Neural crest cell (in vitro differentiated cells): ENCODE measurements at regions not wholly inside any gene's neighbourhood (a gene's known extent, or its start where the extent isn't known, plus 50 kb on each side); places are given as distances from the start of the nearest gene placed in this dataset.
"Not testable (repeated sequence)": the region's sequence is repeated elsewhere in the genome, so short reads cannot be mapped to it uniquely, and the experiment has no call there.

ENCODE experiments used
- DNase-seq: peaks from one replicate; pipeline ENCODE4 v3.0.0; 2021; ENCODE audit warnings: low read depth, mixed read lengths, low spot score
- H3K27ac Mint-ChIP-seq: one replicate; pipeline ENCODE4 v1.8.0; 2021; ENCODE audit warnings: mild to moderate bottlenecking, mixed read lengths; ENCODE audit not compliant: unreplicated experiment
- H3K27me3 Mint-ChIP-seq: 2 replicates; pipeline ENCODE4 v1.8.0; 2021; ENCODE audit warnings: low read depth, mild to moderate bottlenecking, mixed read lengths
- H3K36me3 Mint-ChIP-seq: 2 replicates; pipeline ENCODE4 v1.8.0; 2021; ENCODE audit warnings: low read depth, mild to moderate bottlenecking, mixed read lengths
- H3K4me1 Mint-ChIP-seq: 2 replicates; pipeline ENCODE4 v1.8.0; 2021; ENCODE audit warnings: mixed read lengths
- H3K4me3 Mint-ChIP-seq: one replicate; pipeline ENCODE4 v1.8.0; 2021; ENCODE audit warnings: mild to moderate bottlenecking, mixed read lengths
- H3K9me3 Mint-ChIP-seq: 2 replicates; pipeline ENCODE4 v1.8.0; 2021; ENCODE audit warnings: mixed read lengths
- CTCF ChIP-seq: fragments of 200-600 bp; sonication (generic); conservative IDR thresholded peaks from 2 replicates; pipeline ENCODE4 v1.5.0; 2021; ENCODE audit warnings: antibody characterized with exemption, mild to moderate bottlenecking

GRCh38 chr2:139556789-139557188, 776.6 kb upstream of the NXPH2 start:
- no peak for TF ChIP-seq CTCF
- Mint-ChIP-seq H3K27me3 (no peaks in the 10 kb centered on the region), H3K4me1 (no peaks in the 10 kb centered on the region), H3K9me3 (no peaks in the 10 kb centered on the region), H3K4me3 (no peak overlapping the region), H3K27ac (no peak overlapping the region), H3K36me3 (no peaks in the 10 kb centered on the region)
- DNase-seq = no peak

DNA sequence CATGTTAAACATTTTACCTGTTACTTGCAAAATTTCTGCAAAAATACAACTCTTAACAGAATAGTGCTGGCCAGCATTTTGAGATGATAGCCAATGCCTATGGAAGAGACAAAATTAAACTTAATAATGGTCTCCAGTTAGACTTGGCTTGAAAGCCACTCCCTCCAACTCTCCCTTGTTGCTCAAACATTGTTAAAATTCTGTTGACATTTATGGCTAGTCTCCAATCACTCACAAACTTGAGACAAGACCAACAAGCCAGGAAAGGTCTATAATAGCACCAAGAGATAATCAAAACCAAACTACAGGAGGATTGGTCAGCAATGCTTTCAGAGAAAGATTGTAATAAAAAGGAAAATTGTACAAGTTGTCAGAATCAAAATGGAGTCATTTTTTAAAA, 770.7 kb upstream of the NXPH2 start:
- no peak overlapping the region for H3K4me3 Mint-ChIP-seq
- no peaks in the 10 kb centered on the region for H3K9me3 Mint-ChIP-seq
- no peaks in the 10 kb centered on the region for H3K27me3 Mint-ChIP-seq
- no peaks in the 10 kb centered on the region for H3K4me1 Mint-ChIP-seq
- no peaks in the 10 kb centered on the region for H3K36me3 Mint-ChIP-seq
- no peak overlapping the region for H3K27ac Mint-ChIP-seq
- TF ChIP-seq CTCF = no peak
- DNase-seq = no peak

DNA sequence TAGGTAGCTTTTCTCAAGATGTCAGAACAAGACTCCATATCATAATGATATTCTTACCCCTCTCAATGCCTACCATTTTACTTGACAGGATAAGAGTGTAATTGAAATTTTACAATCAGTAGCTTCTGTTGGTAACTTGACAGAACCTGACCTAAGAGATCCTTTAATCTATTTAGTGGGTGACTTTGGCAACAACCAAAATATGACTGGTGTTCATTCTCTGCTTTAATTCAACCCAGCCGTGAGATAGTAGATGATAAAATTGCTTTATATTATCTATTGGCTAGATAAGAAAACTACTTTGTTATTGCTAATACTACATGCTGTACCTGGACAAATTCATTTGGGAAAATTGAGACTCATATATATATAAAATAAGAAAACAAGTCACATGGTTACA, 770.2 kb upstream of the NXPH2 start:
- no peak for TF ChIP-seq CTCF
- Mint-ChIP-seq H3K27ac (no peak overlapping the region), H3K4me1 (no peaks in the 10 kb centered on the region)

DNA sequence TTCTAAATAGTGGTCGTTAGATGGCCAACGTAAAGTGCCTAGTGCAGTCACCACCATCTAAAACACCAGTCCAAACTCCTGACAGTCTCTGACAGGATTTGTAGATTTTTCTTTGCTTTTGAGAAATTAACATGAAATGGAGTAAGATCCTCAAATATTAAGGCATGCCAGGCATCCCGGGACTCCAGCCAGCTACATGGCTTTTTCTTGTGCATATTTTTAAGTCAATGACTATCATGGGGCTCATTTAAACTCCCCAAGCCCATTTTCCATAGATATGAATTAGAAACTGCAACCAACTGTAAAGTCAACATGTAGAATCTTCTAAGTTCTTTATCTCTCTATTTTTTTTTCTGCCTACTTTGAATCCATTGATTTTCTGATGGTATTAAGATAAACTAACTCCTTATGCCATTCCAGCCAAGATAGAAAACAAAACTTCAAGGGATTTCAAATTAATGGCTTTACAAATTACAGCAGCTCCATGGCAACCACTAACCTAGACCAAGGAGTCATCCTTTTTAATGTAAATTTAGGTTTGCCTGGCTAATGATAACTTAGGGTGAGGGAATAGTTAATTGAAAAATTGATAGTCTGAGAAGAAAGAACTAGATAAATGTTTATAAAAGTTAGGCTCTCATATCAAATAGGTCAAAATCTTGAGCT, 764.1 kb upstream of the NXPH2 start:
- no peak for TF ChIP-seq CTCF
- DNase-seq = no peak
- Mint-ChIP-seq H3K4me3 (no peak overlapping the region), H3K36me3 (peaks cover 3% of the 10 kb centered on the region), H3K9me3 (peaks cover 6% of the 10 kb centered on the region), H3K27me3 (no peaks in the 10 kb centered on the region), H3K27ac (no peak overlapping the region), H3K4me1 (peaks cover 10% of the 10 kb centered on the region)

More for the DNA sequence above, 770.2 kb upstream of the NXPH2 start:
- no peaks in the 10 kb centered on the region for H3K27me3 Mint-ChIP-seq
- DNase-seq = no peak
- H3K4me3 Mint-ChIP-seq = no peak overlapping the region
- H3K9me3 Mint-ChIP-seq = no peaks in the 10 kb centered on the region
- no peaks in the 10 kb centered on the region for H3K36me3 Mint-ChIP-seq

DNA sequence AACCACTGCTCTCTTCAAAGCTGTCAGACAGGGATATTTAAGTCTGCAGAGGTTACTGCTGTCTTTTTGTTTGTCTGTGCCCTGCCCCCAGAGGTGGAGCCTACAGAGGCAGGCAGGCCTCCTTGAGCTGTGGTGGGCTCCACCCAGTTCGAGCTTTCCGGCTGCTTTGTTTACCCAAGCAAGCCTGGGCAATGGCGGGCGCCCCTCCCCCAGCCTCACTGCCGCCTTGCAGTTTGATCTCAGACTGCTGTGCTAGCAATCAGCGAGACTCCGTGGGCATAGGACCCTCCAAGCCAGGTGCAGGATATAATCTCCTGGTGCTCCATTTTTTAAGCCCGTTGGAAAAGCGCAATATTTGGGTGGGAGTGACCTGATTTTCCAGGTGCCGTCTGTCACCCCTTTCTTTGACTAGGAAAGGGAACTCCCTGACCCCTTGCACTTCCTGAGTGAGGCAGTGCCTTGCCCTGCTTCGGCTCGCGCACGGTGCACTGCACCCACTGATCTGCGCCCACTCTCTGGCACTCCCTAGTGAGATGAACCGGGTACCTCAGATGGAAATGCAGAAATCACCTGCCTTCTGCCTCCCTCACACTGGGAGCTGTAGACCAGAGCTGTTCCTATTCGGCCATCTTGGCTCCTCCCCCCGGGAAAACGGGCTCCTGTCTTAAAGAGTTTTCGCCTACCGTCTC, 758.3 kb upstream of the NXPH2 start:
- H3K4me3 Mint-ChIP-seq, H3K27me3 Mint-ChIP-seq, H3K9me3 Mint-ChIP-seq, H3K4me1 Mint-ChIP-seq, H3K27ac Mint-ChIP-seq, DNase-seq, H3K36me3 Mint-ChIP-seq: not testable (repeated sequence)

DNA sequence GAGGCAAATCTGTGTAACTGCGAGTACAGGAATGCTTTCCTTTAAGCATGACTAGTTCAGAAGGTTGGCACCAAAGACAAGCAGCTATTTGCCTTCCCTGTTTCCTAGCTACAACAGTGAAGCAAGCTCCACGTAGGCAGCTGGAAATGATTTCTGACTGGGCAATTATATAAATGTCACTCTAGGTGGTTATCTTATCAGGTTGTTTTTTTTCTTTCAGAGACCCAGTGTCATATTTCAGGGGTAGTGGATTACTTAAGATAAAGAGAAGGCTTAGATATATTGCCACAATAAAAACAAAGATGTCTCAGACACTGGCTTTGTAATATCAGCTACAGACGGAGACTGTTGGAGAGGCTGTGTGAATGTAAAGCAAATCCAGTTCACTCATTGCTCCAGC, 748.9 kb upstream of the NXPH2 start:
- H3K27ac Mint-ChIP-seq = no peak overlapping the region
- no peak overlapping the region for H3K4me3 Mint-ChIP-seq

More for the DNA sequence above, 748.9 kb upstream of the NXPH2 start:
- no peak for DNase-seq
- Mint-ChIP-seq H3K36me3 (no peaks in the 10 kb centered on the region), H3K27me3 (no peaks in the 10 kb centered on the region), H3K4me1 (peaks cover 11% of the 10 kb centered on the region), H3K9me3 (no peaks in the 10 kb centered on the region)
- TF ChIP-seq CTCF = no peak
